GM18519 (cell line): ENCODE measurements at regions not wholly inside any gene's neighbourhood (a gene's known extent, or its start where the extent isn't known, plus 50 kb on each side); places are given as distances from the start of the nearest gene placed in this dataset.
"Not testable (repeated sequence)": the region's sequence is repeated elsewhere in the genome, so short reads cannot be mapped to it uniquely, and the experiment has no call there.

ENCODE experiments used
- ATAC-seq: cut with Tn5 transposase; IDR thresholded peaks from one replicate; pipeline ENCODE4 v1.9.1; 2021; ENCODE audit warnings: mild to moderate bottlenecking, moderate library complexity; ENCODE audit not compliant: unreplicated experiment, low FRiP score

- no peak for ATAC-seq
Observed at GRCh38 chr1:192862271-192862670, 53.4 kb downstream of the RGS2 start.

- no peak for ATAC-seq
Observed at GRCh38 chr1:192866241-192866868, 57.5 kb downstream of the RGS2 start.

- ATAC-seq: no peak
Observed at GRCh38 chr1:192867180-192867579, 58.3 kb downstream of the RGS2 start.

- no peak for ATAC-seq
Observed at GRCh38 chr1:192869308-192869940, 60.6 kb downstream of the RGS2 start.

GRCh38 chr1:192872010-192872409 lies 63.2 kb downstream of the RGS2 start:
- ATAC-seq: no peak

GRCh38 chr1:192873836-192874235 lies 65.0 kb downstream of the RGS2 start:
- no peak for ATAC-seq

GRCh38 chr1:192876633-192877032 lies 67.8 kb downstream of the RGS2 start:
- no peak for ATAC-seq

- ATAC-seq: no peak
Observed at GRCh38 chr1:192877283-192877886, 68.5 kb downstream of the RGS2 start.

GRCh38 chr1:192878249-192878648 lies 69.4 kb downstream of the RGS2 start:
- no peak for ATAC-seq

- ATAC-seq: no peak
Observed at GRCh38 chr1:192879406-192879805, 70.6 kb downstream of the RGS2 start.

- ATAC-seq: no peak
Observed at GRCh38 chr1:192880231-192880630, 71.4 kb downstream of the RGS2 start.

GRCh38 chr1:192884241-192884640 lies 75.4 kb downstream of the RGS2 start:
- no peak for ATAC-seq

GRCh38 chr1:192885387-192885786 lies 76.5 kb downstream of the RGS2 start:
- ATAC-seq: not testable (repeated sequence)

GRCh38 chr1:192887426-192887825 lies 78.6 kb downstream of the RGS2 start:
- no peak for ATAC-seq

GRCh38 chr1:192888574-192888973 lies 79.7 kb downstream of the RGS2 start:
- no peak for ATAC-seq

GRCh38 chr1:192889082-192889481 lies 80.2 kb downstream of the RGS2 start:
- ATAC-seq: no peak

GRCh38 chr1:192890134-192890533 lies 81.3 kb downstream of the RGS2 start:
- no peak for ATAC-seq

- ATAC-seq: no peak
Observed at GRCh38 chr1:192892934-192893333, 84.1 kb downstream of the RGS2 start.

GRCh38 chr1:192895487-192895886 lies 86.6 kb downstream of the RGS2 start:
- ATAC-seq: not testable (repeated sequence)

- ATAC-seq: no peak
Observed at GRCh38 chr1:192896376-192896775, 87.5 kb downstream of the RGS2 start.

GRCh38 chr1:192901500-192901899 lies 92.7 kb downstream of the RGS2 start:
- ATAC-seq: no peak

GRCh38 chr1:192903142-192903541 lies 94.3 kb downstream of the RGS2 start:
- no peak for ATAC-seq
